Astrocyte of the cerebellum (primary cell): ENCODE measurements at regions not wholly inside any gene's neighbourhood (a gene's known extent, or its start where the extent isn't known, plus 50 kb on each side); places are given as distances from the start of the nearest gene placed in this dataset.
A peak's percentile ranks its signal among the peaks of the same experiment; 100 is the strongest.

ENCODE experiments used
- DNase-seq: peaks from one replicate; pipeline ENCODE4 v3.0.0-alpha.2; 2011; ENCODE audit warnings: low read depth
- H3K4me3 ChIP-seq: 2 replicates; pipeline ENCODE4 v1.5.1; 2011; ENCODE audit warnings: mild to moderate bottlenecking, low read depth, low read length, moderate library complexity
- CTCF ChIP-seq: IDR thresholded peaks from 2 replicates; pipeline ENCODE4 v1.5.1; 2012; ENCODE audit warnings: low read length, low read depth, moderate library complexity, mild to moderate bottlenecking; ENCODE audit errors: missing control alignments
- in situ Hi-C: cut with HindIII; loops from 2 replicates; pipeline ENCODE4 v1.10.0; 2017; ENCODE audit warnings: low sequenced_read_pairs

GRCh38 chr7:94272821-94273583 lies 121.7 kb upstream of the COL1A2 start:
- no peak for DNase-seq
- in situ Hi-C loops, result no loop called here
- TF ChIP-seq CTCF, result no peak
- H3K4me3 ChIP-seq, result no peak overlapping the region

GRCh38 chr7:94274828-94275227 lies 119.9 kb upstream of the COL1A2 start:
- in situ Hi-C loops, result loop anchor here (25.0 kb wide), 1 partner anchor 1412 kb away; no protein-coding TSS in a partner anchor
- no peak for DNase-seq
- H3K4me3 ChIP-seq, result no peak overlapping the region
- no peak for TF ChIP-seq CTCF

- TF ChIP-seq CTCF, result no peak
- no peak overlapping the region for H3K4me3 ChIP-seq
- no peak for DNase-seq
- in situ Hi-C loops, result loop anchor here (25.0 kb wide), 1 partner anchor 1411 kb away; no protein-coding TSS in a partner anchor
Measured at GRCh38 chr7:94276027-94276426, 118.7 kb upstream of the COL1A2 start.

- no peak overlapping the region for H3K4me3 ChIP-seq
- no peak for DNase-seq
- TF ChIP-seq CTCF, result peak; percentile 40
- in situ Hi-C loops, result loop anchor here (25.0 kb wide), 1 partner anchor 1411 kb away; no protein-coding TSS in a partner anchor
Measured at GRCh38 chr7:94276795-94277194, 117.9 kb upstream of the COL1A2 start.

- no peak for DNase-seq
- no peak for TF ChIP-seq CTCF
- in situ Hi-C loops, result loop anchor here (25.0 kb wide), 1 partner anchor 1410 kb away; no protein-coding TSS in a partner anchor
- no peak overlapping the region for H3K4me3 ChIP-seq
Measured at GRCh38 chr7:94277236-94277635, 117.5 kb upstream of the COL1A2 start.

GRCh38 chr7:94280851-94281250 lies 113.8 kb upstream of the COL1A2 start:
- DNase-seq, result no peak
- TF ChIP-seq CTCF, result no peak
- in situ Hi-C loops, result loop anchor here (10.0 to 25.0 kb wide), 2 partner anchors 154 to 1406 kb away; no protein-coding TSS in a partner anchor
- H3K4me3 ChIP-seq, result no peak overlapping the region
